T-helper 9 cell (primary cell): ENCODE measurements at regions not wholly inside any gene's neighbourhood (a gene's known extent, or its start where the extent isn't known, plus 50 kb on each side); places are given as distances from the start of the nearest gene placed in this dataset.
"Not testable (repeated sequence)": the region's sequence is repeated elsewhere in the genome, so short reads cannot be mapped to it uniquely, and the experiment has no call there.

ENCODE experiments used
- DNase-seq: peaks from one replicate; pipeline ENCODE4 v3.0.0-alpha.2; 2020

- DNase-seq: no peak
Measured at GRCh38 chr20:51154708-51155690, 132.1 kb upstream of the KCNG1 start.

GRCh38 chr20:51153867-51154707 is 131.2 kb upstream of the KCNG1 start:
- DNase-seq: no peak

GRCh38 chr20:51148941-51149340 is 126.0 kb upstream of the KCNG1 start:
- DNase-seq: no peak

- DNase-seq: no peak
Measured at GRCh38 chr20:51144476-51144875, 121.6 kb upstream of the KCNG1 start.

GRCh38 chr20:51143652-51144051 is 120.7 kb upstream of the KCNG1 start:
- no peak for DNase-seq

GRCh38 chr20:51142448-51142847 is 119.5 kb upstream of the KCNG1 start:
- no peak for DNase-seq

- no peak for DNase-seq
Measured at GRCh38 chr20:51140671-51141070, 117.8 kb upstream of the KCNG1 start.

- DNase-seq: no peak
Measured at GRCh38 chr20:51139891-51140290, 117.0 kb upstream of the KCNG1 start.

- no peak for DNase-seq
Measured at GRCh38 chr20:51138576-51138975, 115.7 kb upstream of the KCNG1 start.

- DNase-seq: no peak
Measured at GRCh38 chr20:51137461-51137860, 114.6 kb upstream of the KCNG1 start.

GRCh38 chr20:51135926-51136715 is 113.2 kb upstream of the KCNG1 start:
- DNase-seq: no peak

- DNase-seq: no peak
Measured at GRCh38 chr20:51134405-51134804, 111.5 kb upstream of the KCNG1 start.

- DNase-seq: no peak
Measured at GRCh38 chr20:51132279-51132678, 109.4 kb upstream of the KCNG1 start.

- DNase-seq: no peak
Measured at GRCh38 chr20:51131811-51132210, 108.9 kb upstream of the KCNG1 start.

- no peak for DNase-seq
Measured at GRCh38 chr20:51129147-51129776, 106.4 kb upstream of the KCNG1 start.

GRCh38 chr20:51128198-51128597 is 105.3 kb upstream of the KCNG1 start:
- no peak for DNase-seq

- no peak for DNase-seq
Measured at GRCh38 chr20:51127713-51128112, 104.8 kb upstream of the KCNG1 start.

- DNase-seq: no peak
Measured at GRCh38 chr20:51126337-51126736, 103.4 kb upstream of the KCNG1 start.

GRCh38 chr20:51125780-51126179 is 102.9 kb upstream of the KCNG1 start:
- DNase-seq: no peak

- DNase-seq: no peak
Measured at GRCh38 chr20:51125105-51125504, 102.2 kb upstream of the KCNG1 start.

GRCh38 chr20:51123887-51124286 is 101.0 kb upstream of the KCNG1 start:
- not testable (repeated sequence) for DNase-seq

GRCh38 chr20:51122931-51123658 is 100.2 kb upstream of the KCNG1 start:
- no peak for DNase-seq
